PC-3 (cell line): ENCODE measurements at regions not wholly inside any gene's neighbourhood (a gene's known extent, or its start where the extent isn't known, plus 50 kb on each side); places are given as distances from the start of the nearest gene placed in this dataset.

Source experiments
- ATAC-seq: fragments of 200-7000 bp; cut with Tn5 transposase; 2 replicates; pipeline ENCODE4 v1.9.1; 2020; ENCODE audit warnings: mild to moderate bottlenecking, moderate library complexity
- BruUV-seq: library from RNA; stranded (reverse); fragments of 400-500 nt; replicated peaks from 2 replicates; lab custom pipeline; 2021; lab: Mats Ljungman, UMichigan
- CTCF ChIA-PET: fragments of 300-600 bp; sonication (Branson Sonifier 250); formaldehyde crosslinking; loops from one replicate; lab custom pipeline; 2022; ENCODE audit warnings: antibody characterized with exemption; lab: Charles Lee
- POLR2A ChIA-PET: fragments of 300-600 bp; sonication (Branson Sonifier 250); formaldehyde crosslinking; loops from one replicate; lab custom pipeline; 2022; ENCODE audit warnings: antibody characterized with exemption; ENCODE audit not compliant: unreplicated experiment; lab: Charles Lee
- DNase-seq: peaks from one replicate; pipeline ENCODE4 v3.0.0-alpha.2; 2015
- H2AFZ ChIP-seq: fragments of 300-600 bp; sonication (generic); 2 replicates; pipeline ENCODE4 v1.6.0; 2016; ENCODE audit warnings: antibody characterized with exemption, low read length
- H3F3A ChIP-seq: fragments of 300-600 bp; sonication (generic); one replicate; pipeline ENCODE4 v1.6.0; 2017; ENCODE audit warnings: antibody characterized with exemption, low read length, control low read depth, mild to moderate bottlenecking; ENCODE audit not compliant: unreplicated experiment
- H3K27ac ChIP-seq: fragments of 300-600 bp; sonication (generic); 2 replicates; pipeline ENCODE4 v1.5.1; 2016; ENCODE audit warnings: mild to moderate bottlenecking, low read length
- H3K27me3 ChIP-seq: fragments of 300-600 bp; sonication (generic); 2 replicates; pipeline ENCODE4 v1.6.1; 2016; ENCODE audit warnings: low read length, mixed read lengths
- H3K36me3 ChIP-seq: fragments of 300-600 bp; sonication (generic); 2 replicates; pipeline ENCODE4 v1.6.1; 2016; ENCODE audit warnings: low read depth, mixed run types, low read length, mixed read lengths
- H3K4me1 ChIP-seq: fragments of 300-600 bp; sonication (generic); 2 replicates; pipeline ENCODE4 v1.5.1; 2016; ENCODE audit warnings: low read length; ENCODE audit not compliant: insufficient read depth
- H3K4me2 ChIP-seq: fragments of 300-600 bp; sonication (generic); 2 replicates; pipeline ENCODE4 v1.6.0; 2016; ENCODE audit warnings: low read length
- H3K4me3 ChIP-seq: fragments of 300-600 bp; sonication (generic); 2 replicates; pipeline ENCODE4 v1.5.1; 2016; ENCODE audit warnings: mild to moderate bottlenecking, low read length, mixed read lengths
- H3K79me2 ChIP-seq: fragments of 300-600 bp; sonication (generic); 2 replicates; pipeline ENCODE4 v1.6.1; 2017; ENCODE audit warnings: low read length, mixed read lengths
- H3K9ac ChIP-seq: fragments of 300-600 bp; sonication (generic); 2 replicates; pipeline ENCODE4 v1.6.0; 2016; ENCODE audit warnings: mild to moderate bottlenecking, low read length
- H3K9me2 ChIP-seq: fragments of 300-600 bp; sonication (generic); replicated peaks from 2 replicates; pipeline ENCODE4 v1.6.1; 2016; ENCODE audit warnings: mixed run types, low read length, mixed read lengths
- H3K9me3 ChIP-seq: fragments of 300-600 bp; sonication (generic); 2 replicates; pipeline ENCODE4 v1.6.1; 2016; ENCODE audit warnings: low read length, mixed read lengths
- H4K20me1 ChIP-seq: fragments of 300-600 bp; sonication (generic); 2 replicates; pipeline ENCODE4 v1.6.1; 2016; ENCODE audit warnings: low read length, mixed read lengths
- CTCF ChIP-seq: fragments of 300-600 bp; sonication (generic); conservative IDR thresholded peaks from 2 replicates; pipeline ENCODE4 v1.5.1; 2017; ENCODE audit warnings: antibody characterized with exemption, low read depth, mild to moderate bottlenecking, low read length
- EZH2 ChIP-seq: fragments of 300-600 bp; sonication (generic); IDR thresholded peaks from one replicate; pipeline ENCODE4 v1.6.1; 2017; ENCODE audit warnings: antibody characterized with exemption, mild to moderate bottlenecking, low read length; ENCODE audit not compliant: unreplicated experiment
- EZH2phosphoT487 ChIP-seq: fragments of 300-600 bp; sonication (generic); IDR thresholded peaks from 2 replicates; pipeline ENCODE4 v1.6.1; 2018; ENCODE audit warnings: mild to moderate bottlenecking, antibody characterized with exemption, low read length, borderline replicate concordance
- intact Hi-C: fragments of 100-400 bp; cut with micrococcal nuclease; formaldehyde crosslinking; loops from 2 replicates; pipeline ENCODE4 v1.9.0; 2023

GRCh38 chr6:81694855-81695254 lies 57.6 kb downstream of the TENT5A start:
- Histone ChIP-seq H3K4me2 (no peak overlapping the region), H3K4me1 (peaks cover 15% of the 10 kb centered on the region), H3K27me3 (no peaks in the 10 kb centered on the region), H3K9me2 (no peaks in the 10 kb centered on the region), H2AFZ (no peak overlapping the region), H3F3A (no peaks in the 10 kb centered on the region), H3K9me3 (no peaks in the 10 kb centered on the region), H4K20me1 (no peaks in the 10 kb centered on the region), H3K27ac (no peak overlapping the region), H3K36me3 (no peaks in the 10 kb centered on the region), H3K79me2 (no peaks in the 10 kb centered on the region), H3K4me3 (no peak overlapping the region), H3K9ac (no peak overlapping the region)
- no TSS peak for BruUV-seq
- DNase-seq, result no peak
- no peak for TF ChIP-seq CTCF
- TF ChIP-seq EZH2, result no peak
- TF ChIP-seq EZH2phosphoT487, result no peak
- CTCF ChIA-PET, result no interaction called here
- ATAC-seq, result no peak
- intact Hi-C loops, result no loop called here
- POLR2A ChIA-PET, result no interaction called here

- no peaks in the 10 kb centered on the region for H3K79me2 ChIP-seq
- no peaks in the 10 kb centered on the region for H3K27me3 ChIP-seq
- H4K20me1 ChIP-seq, result no peaks in the 10 kb centered on the region
- no peak overlapping the region for H3K9ac ChIP-seq
- H3K4me1 ChIP-seq, result peaks cover 15% of the 10 kb centered on the region
- no TSS peak for BruUV-seq
- no peaks in the 10 kb centered on the region for H3K9me2 ChIP-seq
- ChIA-PET CTCF (no interaction called here), POLR2A (no interaction called here)
- no peaks in the 10 kb centered on the region for H3F3A ChIP-seq
- TF ChIP-seq EZH2phosphoT487 (no peak), CTCF (no peak), EZH2 (no peak)
- H3K9me3 ChIP-seq, result no peaks in the 10 kb centered on the region
- H2AFZ ChIP-seq, result no peak overlapping the region
- no peak overlapping the region for H3K4me3 ChIP-seq
- ATAC-seq (no peak), DNase-seq (no peak)
- H3K4me2 ChIP-seq, result no peak overlapping the region
- no peak overlapping the region for H3K27ac ChIP-seq
- intact Hi-C loops, result no loop called here
- no peaks in the 10 kb centered on the region for H3K36me3 ChIP-seq
Measured at GRCh38 chr6:81694207-81694606, 58.3 kb downstream of the TENT5A start.

GRCh38 chr6:81693266-81693665 lies 59.2 kb downstream of the TENT5A start:
- Histone ChIP-seq H3K27me3 (no peaks in the 10 kb centered on the region), H4K20me1 (no peaks in the 10 kb centered on the region), H3K4me2 (no peak overlapping the region), H3K4me1 (peaks cover 15% of the 10 kb centered on the region), H3K4me3 (no peak overlapping the region), H3K9ac (no peak overlapping the region), H2AFZ (no peak overlapping the region), H3K36me3 (no peaks in the 10 kb centered on the region), H3K9me3 (no peaks in the 10 kb centered on the region), H3K79me2 (no peaks in the 10 kb centered on the region), H3K9me2 (no peaks in the 10 kb centered on the region), H3F3A (no peaks in the 10 kb centered on the region), H3K27ac (no peak overlapping the region)
- ChIA-PET POLR2A (no interaction called here), CTCF (no interaction called here)
- no TSS peak for BruUV-seq
- no peak for TF ChIP-seq CTCF
- TF ChIP-seq EZH2phosphoT487, result no peak
- TF ChIP-seq EZH2, result no peak
- no peak for DNase-seq
- no peak for ATAC-seq
- intact Hi-C loops, result no loop called here
